ENCODE measurements at regions not wholly inside any gene's neighbourhood (a gene's known extent, or its start where the extent isn't known, plus 50 kb on each side); places are given as distances from the start of the nearest gene placed in this dataset.
"Not testable (repeated sequence)": the region's sequence is repeated elsewhere in the genome, so short reads cannot be mapped to it uniquely, and the experiment has no call there.

GRCh38 chr15:25090073-25090733, 135.4 kb downstream of the SNRPN start:
- H3K27ac Mint-ChIP-seq, result no peak overlapping the region
- peaks cover 28% of the 10 kb centered on the region for H3K36me3 Mint-ChIP-seq (ENCODE audit: low read depth)
- intact Hi-C loops (cut with micrococcal nuclease), result no loop called here
- no peaks in the 10 kb centered on the region for H3K27me3 Mint-ChIP-seq
- peaks cover 100% of the 10 kb centered on the region for H3K9me3 Mint-ChIP-seq
- H3K4me3 Mint-ChIP-seq, result no peak overlapping the region
- no peaks in the 10 kb centered on the region for H3K4me1 Mint-ChIP-seq (ENCODE audit: low read depth)

GRCh38 chr15:25091421-25092158, 136.8 kb downstream of the SNRPN start:
- H3K36me3 Mint-ChIP-seq (ENCODE audit: low read depth), result peaks cover 23% of the 10 kb centered on the region
- H3K9me3 Mint-ChIP-seq, result peaks cover 99% of the 10 kb centered on the region
- no peaks in the 10 kb centered on the region for H3K4me1 Mint-ChIP-seq (ENCODE audit: low read depth)
- H3K27me3 Mint-ChIP-seq, result no peaks in the 10 kb centered on the region
- no peak overlapping the region for H3K4me3 Mint-ChIP-seq
- H3K27ac Mint-ChIP-seq, result no peak overlapping the region
- intact Hi-C loops (cut with micrococcal nuclease), result no loop called here

GRCh38 chr15:25092661-25093060, 137.9 kb downstream of the SNRPN start:
- Mint-ChIP-seq H3K9me3 (peaks cover 99% of the 10 kb centered on the region), H3K36me3 (ENCODE audit: low read depth) (peaks cover 23% of the 10 kb centered on the region), H3K27me3 (no peaks in the 10 kb centered on the region), H3K27ac (no peak overlapping the region), H3K4me1 (ENCODE audit: low read depth) (no peaks in the 10 kb centered on the region), H3K4me3 (no peak overlapping the region)
- intact Hi-C loops (cut with micrococcal nuclease), result no loop called here

GRCh38 chr15:25093455-25094029, 138.8 kb downstream of the SNRPN start:
- intact Hi-C loops (cut with micrococcal nuclease), result no loop called here
- no peaks in the 10 kb centered on the region for H3K27me3 Mint-ChIP-seq
- H3K9me3 Mint-ChIP-seq, result peaks cover 92% of the 10 kb centered on the region
- no peaks in the 10 kb centered on the region for H3K4me1 Mint-ChIP-seq (ENCODE audit: low read depth)
- H3K27ac Mint-ChIP-seq, result no peak overlapping the region
- H3K36me3 Mint-ChIP-seq (ENCODE audit: low read depth), result peaks cover 23% of the 10 kb centered on the region
- H3K4me3 Mint-ChIP-seq, result no peak overlapping the region

- no peak overlapping the region for H3K27ac Mint-ChIP-seq
- H3K4me1 Mint-ChIP-seq (ENCODE audit: low read depth), result no peaks in the 10 kb centered on the region
- H3K36me3 Mint-ChIP-seq (ENCODE audit: low read depth), result peaks cover 23% of the 10 kb centered on the region
- H3K4me3 Mint-ChIP-seq, result no peak overlapping the region
- no peaks in the 10 kb centered on the region for H3K27me3 Mint-ChIP-seq
- intact Hi-C loops (cut with micrococcal nuclease), result no loop called here
- peaks cover 90% of the 10 kb centered on the region for H3K9me3 Mint-ChIP-seq
Measured at GRCh38 chr15:25094066-25094465, 139.3 kb downstream of the SNRPN start.

GRCh38 chr15:25094519-25094918, 139.7 kb downstream of the SNRPN start:
- Mint-ChIP-seq H3K4me3 (no peak overlapping the region), H3K9me3 (peaks cover 88% of the 10 kb centered on the region), H3K27ac (no peak overlapping the region), H3K36me3 (ENCODE audit: low read depth) (peaks cover 23% of the 10 kb centered on the region), H3K4me1 (ENCODE audit: low read depth) (no peaks in the 10 kb centered on the region), H3K27me3 (no peaks in the 10 kb centered on the region)
- intact Hi-C loops (cut with micrococcal nuclease), result no loop called here

- Mint-ChIP-seq H3K27me3 (no peaks in the 10 kb centered on the region), H3K9me3 (peaks cover 82% of the 10 kb centered on the region), H3K27ac (no peak overlapping the region), H3K4me3 (no peak overlapping the region), H3K4me1 (ENCODE audit: low read depth) (no peaks in the 10 kb centered on the region), H3K36me3 (ENCODE audit: low read depth) (peaks cover 23% of the 10 kb centered on the region)
- intact Hi-C loops (cut with micrococcal nuclease), result no loop called here
Measured at GRCh38 chr15:25095179-25095578, 140.4 kb downstream of the SNRPN start.

- H3K4me1 Mint-ChIP-seq (ENCODE audit: low read depth); H3K27ac Mint-ChIP-seq; intact Hi-C loops (cut with micrococcal nuclease); H3K36me3 Mint-ChIP-seq (ENCODE audit: low read depth); H3K27me3 Mint-ChIP-seq; H3K4me3 Mint-ChIP-seq: not testable (repeated sequence)
- peaks cover 53% of the 10 kb centered on the region for H3K9me3 Mint-ChIP-seq
Measured at GRCh38 chr15:25099966-25100365, 145.2 kb downstream of the SNRPN start.

GRCh38 chr15:25106209-25106608, 151.4 kb downstream of the SNRPN start:
- H3K9me3 Mint-ChIP-seq, result peaks cover 44% of the 10 kb centered on the region
- H3K36me3 Mint-ChIP-seq (ENCODE audit: low read depth), result peaks cover 11% of the 10 kb centered on the region
- intact Hi-C loops (cut with micrococcal nuclease), result no loop called here
- no peak overlapping the region for H3K4me3 Mint-ChIP-seq
- H3K27me3 Mint-ChIP-seq, result no peaks in the 10 kb centered on the region
- H3K27ac Mint-ChIP-seq, result no peak overlapping the region
- H3K4me1 Mint-ChIP-seq (ENCODE audit: low read depth), result no peaks in the 10 kb centered on the region

GRCh38 chr15:25133804-25134203, 179.0 kb downstream of the SNRPN start:
- H3K4me3 Mint-ChIP-seq, result no peak overlapping the region
- intact Hi-C loops (cut with micrococcal nuclease), result no loop called here
- peaks cover 57% of the 10 kb centered on the region for H3K9me3 Mint-ChIP-seq
- H3K4me1 Mint-ChIP-seq (ENCODE audit: low read depth), result no peaks in the 10 kb centered on the region
- no peaks in the 10 kb centered on the region for H3K36me3 Mint-ChIP-seq (ENCODE audit: low read depth)
- H3K27ac Mint-ChIP-seq, result no peak overlapping the region
- no peaks in the 10 kb centered on the region for H3K27me3 Mint-ChIP-seq

- H3K4me3 Mint-ChIP-seq, result no peak overlapping the region
- no peaks in the 10 kb centered on the region for H3K27me3 Mint-ChIP-seq
- intact Hi-C loops (cut with micrococcal nuclease), result no loop called here
- H3K36me3 Mint-ChIP-seq (ENCODE audit: low read depth), result no peaks in the 10 kb centered on the region
- no peaks in the 10 kb centered on the region for H3K4me1 Mint-ChIP-seq (ENCODE audit: low read depth)
- H3K27ac Mint-ChIP-seq, result no peak overlapping the region
- H3K9me3 Mint-ChIP-seq, result peaks cover 54% of the 10 kb centered on the region
Measured at GRCh38 chr15:25134546-25134945, 179.8 kb downstream of the SNRPN start.

GRCh38 chr15:25136119-25136518, 181.3 kb downstream of the SNRPN start:
- intact Hi-C loops (cut with micrococcal nuclease), result loop anchor here (5.0 kb wide), 1 partner anchor 366 kb away; no protein-coding TSS in a partner anchor

GRCh38 chr15:25137013-25137412, 182.2 kb downstream of the SNRPN start:
- Mint-ChIP-seq H3K36me3 (ENCODE audit: low read depth) (no peaks in the 10 kb centered on the region), H3K4me3 (no peak overlapping the region), H3K4me1 (ENCODE audit: low read depth) (no peaks in the 10 kb centered on the region), H3K27me3 (no peaks in the 10 kb centered on the region), H3K9me3 (peaks cover 52% of the 10 kb centered on the region), H3K27ac (no peak overlapping the region)
- intact Hi-C loops (cut with micrococcal nuclease), result loop anchor here (5.0 kb wide), 1 partner anchor 365 kb away; no protein-coding TSS in a partner anchor

More at GRCh38 chr15:25136119-25136518, 181.3 kb downstream of the SNRPN start:
- no peaks in the 10 kb centered on the region for H3K36me3 Mint-ChIP-seq (ENCODE audit: low read depth)
- no peak overlapping the region for H3K4me3 Mint-ChIP-seq
- no peaks in the 10 kb centered on the region for H3K27me3 Mint-ChIP-seq
- H3K4me1 Mint-ChIP-seq (ENCODE audit: low read depth), result no peaks in the 10 kb centered on the region
- peaks cover 57% of the 10 kb centered on the region for H3K9me3 Mint-ChIP-seq
- no peak overlapping the region for H3K27ac Mint-ChIP-seq

GRCh38 chr15:25169318-25169717, 214.5 kb downstream of the SNRPN start:
- H3K27ac Mint-ChIP-seq, result no peak overlapping the region
- H3K4me3 Mint-ChIP-seq, result no peak overlapping the region
- H3K9me3 Mint-ChIP-seq, result peaks cover 63% of the 10 kb centered on the region
- H3K36me3 Mint-ChIP-seq (ENCODE audit: low read depth), result no peaks in the 10 kb centered on the region
- H3K4me1 Mint-ChIP-seq (ENCODE audit: low read depth), result no peaks in the 10 kb centered on the region
- no peaks in the 10 kb centered on the region for H3K27me3 Mint-ChIP-seq
- intact Hi-C loops (cut with micrococcal nuclease), result no loop called here

All from dendritic cell treated with granulocyte-macrophage colony-stimulating factor and Interleukin-4, amounts not matched to agents 40 ng/mL and 50 ng/mL, for 4 days (primary cell).